Tibial artery (tissue), 4 donors: ENCODE measurements at regions not wholly inside any gene's neighbourhood (a gene's known extent, or its start where the extent isn't known, plus 50 kb on each side); places are given as distances from the start of the nearest gene placed in this dataset.
"Not testable (repeated sequence)": the region's sequence is repeated elsewhere in the genome, so short reads cannot be mapped to it uniquely, and the experiment has no call there.

Experiments used
- DNase-seq, 2 donors: peaks; one replicate each; pipeline ENCODE4 v3.0.0-alpha.2; 2019
- H3K27ac ChIP-seq, 2 donors: fragments of 200-600 bp; sonication (generic) in 1 of 2; 1 replicate in 1 of 2; 2 replicates in 1 of 2; pipeline ENCODE4 v1.5.1; 2018 to 2019; ENCODE audit warnings: mild to moderate bottlenecking in 1 of 2
- H3K27me3 ChIP-seq, 2 donors: fragments of 200-600 bp; sonication (generic) in 1 of 2; one replicate each; pipeline versions ENCODE4 v1.5.1 to v1.6.0; 2016 to 2019
- H3K36me3 ChIP-seq, 3 donors: fragments of 200-600 bp; sonication (generic) in 2 of 3; one replicate each; pipeline ENCODE4 v1.5.1; 2016 to 2019; ENCODE audit warnings: mild to moderate bottlenecking in 2 of 3
- H3K4me1 ChIP-seq, 4 donors: fragments of 200-600 bp; sonication (generic) in 2 of 4; 1 replicate in 3 of 4; 2 replicates in 1 of 4; pipeline ENCODE4 v1.5.1; 2016 to 2019
- H3K4me3 ChIP-seq, 2 donors: fragments of 200-600 bp; sonication (generic) in 1 of 2; 1 replicate in 1 of 2; 2 replicates in 1 of 2; pipeline ENCODE4 v1.5.1; 2018 to 2019; ENCODE audit warnings: mild to moderate bottlenecking in 2 of 2
- H3K9me3 ChIP-seq, 3 donors: fragments of 200-600 bp; sonication (generic) in 1 of 3; one replicate each; pipeline ENCODE4 v1.5.1; 2016 to 2019
- intact Hi-C: fragments of 100-400 bp; cut with DNase I; formaldehyde crosslinking; loops from one replicate; pipeline ENCODE4 v1.15.0; 2023; ENCODE audit warnings: low total_unique reads
- TF ChIP-seq, protein P1 (sequence below), 2 experiments: fragments of 200-600 bp in 1 of 2; fragments of 450-650 bp in 1 of 2; IDR thresholded peaks; one replicate each; pipeline ENCODE4 v1.5.1; 2017 to 2019; ENCODE audit warnings: antibody characterized with exemption in 2 of 2, mild to moderate bottlenecking in 1 of 2, moderate library complexity in 1 of 2

DNA sequence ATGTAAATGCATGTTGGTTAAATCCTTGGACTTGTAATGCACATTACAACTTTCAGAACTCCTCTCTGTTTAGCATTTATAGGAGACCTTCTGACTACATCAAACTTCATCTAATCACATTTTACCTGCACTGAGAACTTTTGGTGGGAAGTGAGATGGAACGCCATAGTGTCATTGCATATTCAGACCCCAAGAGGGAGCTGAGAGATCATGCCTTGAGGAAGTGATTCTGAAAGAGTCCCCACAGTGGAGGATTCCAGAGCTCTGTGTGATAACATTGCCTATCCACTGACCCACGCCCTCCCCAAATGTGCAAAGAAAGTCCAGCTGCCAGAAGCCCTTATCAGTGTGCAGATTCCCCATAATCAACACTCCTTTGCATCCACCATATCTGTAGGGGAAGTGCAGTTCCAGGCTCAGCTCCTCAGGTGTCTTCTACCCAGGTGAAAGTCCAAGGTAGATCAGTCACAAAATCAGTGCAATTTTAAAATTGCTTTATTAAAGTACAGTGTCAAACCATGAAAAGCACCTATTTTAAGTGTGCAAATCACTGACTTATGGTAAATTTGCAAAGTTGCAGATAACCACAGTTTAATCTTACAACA lies 212.4 kb downstream of the RPIA start:
- Histone ChIP-seq H3K4me3 (no peak overlapping the region), H3K27ac (no peak overlapping the region), H3K36me3 (no peaks in the 10 kb centered on the region), H3K27me3 (peaks cover 0 to 8% of the 10 kb centered on the region in 2 donors), H3K4me1 (no peaks in the 10 kb centered on the region), H3K9me3 (no peaks in the 10 kb centered on the region)
- intact Hi-C loops, result no loop called here
- DNase-seq, result no peak
- TF ChIP-seq, protein P1, sequence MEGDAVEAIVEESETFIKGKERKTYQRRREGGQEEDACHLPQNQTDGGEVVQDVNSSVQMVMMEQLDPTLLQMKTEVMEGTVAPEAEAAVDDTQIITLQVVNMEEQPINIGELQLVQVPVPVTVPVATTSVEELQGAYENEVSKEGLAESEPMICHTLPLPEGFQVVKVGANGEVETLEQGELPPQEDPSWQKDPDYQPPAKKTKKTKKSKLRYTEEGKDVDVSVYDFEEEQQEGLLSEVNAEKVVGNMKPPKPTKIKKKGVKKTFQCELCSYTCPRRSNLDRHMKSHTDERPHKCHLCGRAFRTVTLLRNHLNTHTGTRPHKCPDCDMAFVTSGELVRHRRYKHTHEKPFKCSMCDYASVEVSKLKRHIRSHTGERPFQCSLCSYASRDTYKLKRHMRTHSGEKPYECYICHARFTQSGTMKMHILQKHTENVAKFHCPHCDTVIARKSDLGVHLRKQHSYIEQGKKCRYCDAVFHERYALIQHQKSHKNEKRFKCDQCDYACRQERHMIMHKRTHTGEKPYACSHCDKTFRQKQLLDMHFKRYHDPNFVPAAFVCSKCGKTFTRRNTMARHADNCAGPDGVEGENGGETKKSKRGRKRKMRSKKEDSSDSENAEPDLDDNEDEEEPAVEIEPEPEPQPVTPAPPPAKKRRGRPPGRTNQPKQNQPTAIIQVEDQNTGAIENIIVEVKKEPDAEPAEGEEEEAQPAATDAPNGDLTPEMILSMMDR (IDR thresholded peaks at IDR 0.05), result peak; percentile 47 to 53

GRCh38 chr2:88913280-88913679 lies 221.8 kb downstream of the RPIA start:
- Histone ChIP-seq H3K27ac (no peak overlapping the region), H3K9me3 (no peaks in the 10 kb centered on the region), H3K4me1 (no peaks in the 10 kb centered on the region), H3K4me3 (no peak overlapping the region), H3K36me3 (no peaks in the 10 kb centered on the region), H3K27me3 (no peaks in the 10 kb centered on the region)
- TF ChIP-seq, protein P1 (IDR thresholded peaks at IDR 0.05), result no peak
- DNase-seq, result no peak
- intact Hi-C loops, result no loop called here

DNA sequence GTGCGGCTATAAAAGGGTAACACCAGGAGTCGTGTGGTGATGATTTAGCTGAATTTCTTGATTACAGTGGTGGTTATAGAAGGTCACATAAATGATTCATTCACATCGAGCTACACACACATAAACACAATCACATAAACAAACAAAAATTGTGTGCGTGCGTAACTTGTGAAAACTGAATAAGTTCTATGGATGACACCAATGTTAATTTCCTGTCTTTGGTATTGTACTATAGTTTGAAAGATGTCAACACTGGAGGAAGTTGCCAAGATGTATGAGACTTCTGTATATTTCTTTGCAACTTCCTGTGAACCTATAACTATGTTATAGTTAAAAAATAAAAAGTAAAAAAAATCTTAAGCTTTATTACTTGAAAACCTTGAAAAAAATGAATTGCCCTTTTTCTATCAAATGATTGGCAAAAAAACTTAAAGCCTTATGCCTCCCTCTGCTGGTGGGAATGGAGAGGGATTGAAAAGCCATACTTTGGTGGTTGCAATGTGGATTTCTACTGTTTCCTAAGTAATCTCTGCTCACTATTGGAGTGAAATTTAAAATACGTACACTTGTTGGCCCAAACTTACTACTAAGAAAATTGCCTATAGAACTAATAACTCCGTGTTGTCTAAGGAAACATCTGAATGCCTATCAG lies 227.7 kb downstream of the RPIA start:
- H3K27ac ChIP-seq, result no peak overlapping the region
- no peak for DNase-seq
- no peaks in the 10 kb centered on the region for H3K36me3 ChIP-seq
- TF ChIP-seq, protein P1 (IDR thresholded peaks at IDR 0.05), result peak; percentile 11 to 25
- intact Hi-C loops, result no loop called here
- no peaks in the 10 kb centered on the region for H3K4me1 ChIP-seq
- H3K4me3 ChIP-seq, result no peak overlapping the region
- H3K27me3 ChIP-seq, result no peaks in the 10 kb centered on the region
- no peaks in the 10 kb centered on the region for H3K9me3 ChIP-seq

DNA sequence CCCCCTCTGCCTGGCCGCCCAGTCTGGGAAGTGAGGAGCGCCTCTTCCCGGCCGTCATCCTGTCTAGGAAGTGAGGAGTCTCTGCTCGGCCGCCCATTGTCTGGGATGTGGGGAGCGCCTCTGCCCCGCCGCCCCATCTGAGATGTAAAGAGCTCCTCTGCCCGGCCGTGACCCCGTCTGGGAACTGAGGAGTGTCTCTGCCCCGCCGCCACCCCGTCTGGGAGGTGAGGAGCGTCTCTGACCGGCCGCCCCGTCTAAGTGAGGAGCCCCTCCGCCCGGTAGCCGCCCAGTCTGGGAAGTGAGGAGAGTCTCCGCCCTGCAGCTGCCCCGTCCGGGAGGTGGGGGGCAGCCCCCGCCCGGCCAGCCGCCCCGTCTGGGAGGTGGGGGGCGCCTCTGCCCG lies 228.9 kb downstream of the RPIA start:
- H3K27me3 ChIP-seq, H3K36me3 ChIP-seq, DNase-seq, H3K4me3 ChIP-seq, H3K4me1 ChIP-seq, H3K9me3 ChIP-seq, intact Hi-C loops, H3K27ac ChIP-seq: not testable (repeated sequence)

DNA sequence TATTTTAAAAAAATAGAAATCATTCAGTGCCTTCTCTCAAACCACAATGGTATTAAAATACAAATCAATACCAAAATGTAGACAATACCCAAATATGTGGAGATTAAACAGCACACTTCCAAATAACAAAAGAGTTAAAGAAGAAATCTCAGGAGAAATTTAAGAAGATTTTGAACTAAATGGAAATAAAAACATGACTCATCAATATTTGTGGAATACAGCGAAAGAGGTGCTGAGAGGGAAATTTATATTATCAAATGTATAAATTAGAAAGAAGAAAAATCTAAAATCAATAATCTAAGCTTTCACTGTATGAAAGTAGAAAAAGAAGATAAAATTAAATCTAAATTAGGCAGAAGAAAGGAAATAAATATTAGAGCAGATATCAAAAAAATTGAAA lies 233.1 kb downstream of the RPIA start:
- intact Hi-C loops, result no loop called here
- Histone ChIP-seq H3K4me1 (no peaks in the 10 kb centered on the region), H3K27ac (no peak overlapping the region), H3K9me3 (no peaks in the 10 kb centered on the region), H3K4me3 (no peak overlapping the region), H3K27me3 (no peaks in the 10 kb centered on the region), H3K36me3 (no peaks in the 10 kb centered on the region)
- TF ChIP-seq, protein P1 (IDR thresholded peaks at IDR 0.05), result no peak
- DNase-seq, result no peak

- DNase-seq, result no peak
- no peak overlapping the region for H3K4me3 ChIP-seq
- no peaks in the 10 kb centered on the region for H3K9me3 ChIP-seq
- H3K27me3 ChIP-seq, result no peaks in the 10 kb centered on the region
- H3K27ac ChIP-seq, result no peak overlapping the region
- TF ChIP-seq, protein P1 (IDR thresholded peaks at IDR 0.05), result no peak
- H3K36me3 ChIP-seq, result no peaks in the 10 kb centered on the region
- H3K4me1 ChIP-seq, result no peaks in the 10 kb centered on the region
- intact Hi-C loops, result no loop called here
These were observed 234.4 kb downstream of the RPIA start for GRCh38 chr2:88925770-88926462.
